GM19452 (cell line): ENCODE measurements at regions not wholly inside any gene's neighbourhood (a gene's known extent, or its start where the extent isn't known, plus 50 kb on each side); places are given as distances from the start of the nearest gene placed in this dataset.
"Not testable (repeated sequence)": the region's sequence is repeated elsewhere in the genome, so short reads cannot be mapped to it uniquely, and the experiment has no call there.

Experiments used
- ATAC-seq: cut with Tn5 transposase; IDR thresholded peaks from one replicate; pipeline ENCODE4 v1.9.1; 2021; ENCODE audit not compliant: unreplicated experiment

DNA sequence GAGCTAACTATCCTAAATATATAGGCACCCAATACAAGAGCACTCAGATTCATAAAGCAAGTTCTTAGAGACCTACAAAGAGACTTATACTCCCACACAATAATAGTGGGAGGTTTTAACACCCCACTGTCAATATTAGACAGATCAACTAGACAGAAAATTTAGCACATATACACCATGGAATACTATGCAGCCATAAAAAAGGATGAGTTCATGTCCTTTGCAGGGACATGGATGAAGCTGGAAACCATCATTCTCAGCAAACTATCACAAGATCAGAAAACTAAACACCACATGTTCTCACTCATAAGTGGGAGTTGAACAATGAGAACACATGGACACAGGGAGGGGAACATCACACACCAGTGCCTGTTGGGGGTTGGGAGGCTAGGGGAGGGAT lies 358.9 kb upstream of the KCND2 start:
- ATAC-seq, result not testable (repeated sequence)

DNA sequence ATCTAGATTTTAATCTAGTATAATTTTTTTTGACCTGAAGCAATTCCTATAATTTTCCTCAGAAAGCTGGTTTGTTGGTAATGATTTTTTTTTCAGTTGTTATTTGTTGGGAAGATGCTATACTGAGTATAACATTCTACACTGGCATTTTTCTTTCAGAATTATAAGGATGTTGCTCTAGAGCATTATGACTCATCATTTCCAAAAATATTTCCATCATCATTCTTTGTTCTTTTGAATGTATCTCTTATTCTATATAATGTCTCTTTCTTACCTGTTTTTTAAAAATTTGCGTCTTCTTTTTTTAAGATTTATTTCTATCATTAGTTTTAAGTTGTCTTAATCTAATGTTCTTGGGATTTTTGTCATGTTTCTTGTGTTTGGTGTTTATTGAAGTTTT lies 356.5 kb upstream of the KCND2 start:
- ATAC-seq, result no peak

DNA sequence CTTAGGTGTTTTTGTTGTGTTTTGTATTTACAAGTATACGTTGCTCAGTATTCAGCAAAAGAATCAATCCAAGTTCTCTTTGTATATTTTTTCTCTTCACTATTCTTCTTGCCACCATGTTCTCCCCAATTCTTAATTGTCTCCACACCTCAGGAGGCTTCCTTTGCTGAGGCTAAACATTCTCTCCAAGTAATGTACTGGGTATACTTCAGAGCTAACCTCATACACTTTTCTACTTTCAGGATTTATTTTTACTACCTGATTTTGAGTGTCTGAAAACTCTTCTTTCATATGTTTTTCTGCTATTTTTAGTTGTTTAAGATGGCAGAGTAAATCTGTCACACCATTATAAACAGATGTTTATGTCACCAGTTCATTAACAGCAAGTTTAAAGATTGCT lies 354.8 kb upstream of the KCND2 start:
- ATAC-seq, result no peak

DNA sequence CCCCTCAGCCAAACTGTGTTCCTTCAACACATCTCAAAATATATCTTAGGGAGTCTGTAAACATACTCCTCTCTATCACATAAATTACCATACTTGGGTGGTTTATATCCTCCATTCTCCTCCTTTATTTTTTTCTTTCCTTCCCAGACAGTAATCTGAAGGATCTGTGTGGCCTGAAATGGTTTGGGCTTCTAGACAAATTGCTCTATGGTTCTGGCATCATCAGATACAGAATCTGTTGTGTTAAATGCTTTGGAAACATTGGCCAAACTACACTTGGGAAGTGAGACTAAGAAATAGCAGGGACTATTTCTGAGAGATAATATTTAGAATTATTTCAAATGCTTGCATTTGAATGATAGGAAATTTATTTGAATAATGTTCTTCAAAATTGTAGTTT lies 353.0 kb upstream of the KCND2 start:
- ATAC-seq, result no peak

DNA sequence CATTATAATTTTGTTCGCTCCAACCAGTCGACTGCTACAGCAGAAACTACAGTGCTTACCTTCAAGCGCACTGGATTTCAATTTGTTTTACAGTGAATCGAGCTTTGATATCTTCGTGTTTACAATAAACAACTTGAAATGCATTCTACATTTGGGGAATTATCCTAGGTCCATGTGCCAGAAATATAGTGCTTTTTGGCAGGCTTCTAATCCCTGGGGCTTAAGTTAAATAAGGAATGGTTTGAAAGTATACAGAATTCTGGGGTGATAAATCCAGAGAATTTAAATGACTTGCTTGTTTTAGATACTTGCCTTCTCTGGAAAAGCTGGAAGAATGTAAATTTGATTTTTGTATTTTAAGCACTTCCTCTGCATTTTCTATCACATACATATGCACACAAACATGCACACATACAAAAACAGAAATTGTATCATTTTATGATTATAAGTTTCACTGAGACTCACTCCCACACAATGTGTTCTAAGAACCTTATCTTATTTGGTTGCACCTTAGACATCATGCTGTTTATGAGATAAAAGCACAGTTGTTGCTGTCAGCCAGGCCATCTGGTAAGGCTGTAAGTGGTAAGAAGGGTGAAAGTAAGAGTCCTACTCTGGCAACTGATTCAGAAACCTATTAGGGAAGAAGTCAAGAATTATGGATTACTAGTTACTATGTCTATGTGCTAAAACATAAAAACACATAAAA lies 347.2 kb upstream of the KCND2 start:
- ATAC-seq, result no peak

DNA sequence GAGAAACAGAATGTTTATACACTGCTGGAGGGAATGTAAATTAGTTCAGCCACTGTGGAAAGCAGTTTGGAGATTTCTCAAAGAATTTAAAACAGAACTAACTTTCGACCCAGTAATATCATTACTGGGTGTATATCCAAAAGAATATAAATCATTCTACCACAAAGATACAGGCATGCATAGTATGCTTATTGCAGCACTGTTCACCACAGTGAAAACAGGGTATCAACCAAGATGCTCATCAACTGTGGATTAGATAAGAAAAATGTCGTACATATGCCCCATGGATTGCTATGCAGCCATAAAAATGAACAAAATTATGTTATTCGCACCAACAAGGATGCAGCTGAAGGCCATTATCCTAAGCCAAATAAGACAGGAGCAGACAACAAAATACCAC lies 343.1 kb upstream of the KCND2 start:
- no peak for ATAC-seq

DNA sequence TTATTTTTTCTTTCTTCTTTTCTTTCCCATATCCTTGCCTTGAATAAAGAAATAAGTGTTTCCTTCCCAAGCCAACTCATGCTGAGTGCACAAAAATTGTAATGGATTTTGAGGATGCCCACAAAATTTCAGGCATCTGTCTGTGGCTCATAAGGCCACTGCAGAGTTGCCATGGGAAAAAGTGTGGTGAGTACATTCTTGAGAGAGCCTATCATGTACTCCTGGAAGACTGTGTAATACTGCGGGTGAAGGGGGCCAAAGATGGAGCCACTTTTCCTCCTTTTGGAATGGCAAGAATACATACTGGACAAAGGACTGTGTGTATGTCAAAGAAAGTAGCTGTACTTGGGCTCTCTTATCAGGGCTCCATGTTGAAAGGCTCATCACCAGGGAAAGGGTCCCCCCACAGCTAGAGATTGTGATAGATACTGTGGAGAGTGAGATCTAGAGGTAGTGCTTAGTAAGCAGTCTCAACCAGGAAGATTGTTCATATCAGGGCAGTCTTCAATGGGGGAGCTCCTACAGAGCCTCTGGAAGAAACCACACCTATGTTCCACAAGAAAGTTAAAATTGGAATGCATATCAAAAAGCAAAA lies 341.6 kb upstream of the KCND2 start:
- ATAC-seq, result no peak

DNA sequence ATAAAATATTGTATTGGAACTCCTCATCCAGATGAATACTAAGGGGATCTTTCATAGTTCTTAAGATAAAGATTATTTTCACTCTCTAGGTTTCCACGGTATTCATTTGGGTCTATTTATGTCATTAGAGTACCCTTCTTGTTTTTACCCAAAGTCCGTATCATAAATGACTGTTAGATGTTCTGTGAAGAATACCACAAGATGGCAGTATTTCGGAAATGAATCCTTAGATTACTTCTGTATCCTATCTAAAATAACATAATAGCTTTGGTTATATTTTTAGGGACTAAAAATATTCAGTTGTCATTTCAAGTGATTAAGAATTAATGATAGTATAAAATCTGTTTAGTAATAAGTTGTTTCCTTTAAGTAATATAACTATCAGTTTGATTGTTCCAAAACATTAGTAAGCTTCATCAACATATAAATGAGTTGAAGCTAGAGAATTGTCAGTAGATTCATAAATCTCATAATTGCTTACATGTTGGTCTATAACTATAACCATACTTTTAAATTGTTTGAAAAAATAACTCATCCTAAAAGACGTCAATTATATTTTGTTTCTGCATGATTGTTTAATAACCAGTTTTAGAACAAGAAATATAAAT lies 337.5 kb upstream of the KCND2 start:
- ATAC-seq, result no peak

DNA sequence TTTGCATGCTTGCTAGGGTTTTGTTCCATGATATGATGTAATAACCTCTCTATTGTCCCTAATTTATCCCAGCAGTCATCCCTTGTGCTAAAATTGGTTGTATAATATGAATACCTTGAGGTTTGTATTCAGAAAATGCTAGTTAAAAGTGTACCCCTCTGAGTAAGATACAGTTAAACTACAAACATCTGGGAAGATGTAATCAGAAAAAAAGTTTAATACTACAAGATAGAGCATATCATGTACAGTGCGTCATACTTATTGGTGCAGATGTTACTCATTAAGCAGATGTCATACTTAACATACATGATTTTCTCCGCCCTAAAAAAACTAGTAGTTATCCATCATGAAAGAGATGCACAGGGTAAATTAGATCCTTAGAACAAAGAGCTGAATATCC lies 336.1 kb upstream of the KCND2 start:
- ATAC-seq, result no peak

DNA sequence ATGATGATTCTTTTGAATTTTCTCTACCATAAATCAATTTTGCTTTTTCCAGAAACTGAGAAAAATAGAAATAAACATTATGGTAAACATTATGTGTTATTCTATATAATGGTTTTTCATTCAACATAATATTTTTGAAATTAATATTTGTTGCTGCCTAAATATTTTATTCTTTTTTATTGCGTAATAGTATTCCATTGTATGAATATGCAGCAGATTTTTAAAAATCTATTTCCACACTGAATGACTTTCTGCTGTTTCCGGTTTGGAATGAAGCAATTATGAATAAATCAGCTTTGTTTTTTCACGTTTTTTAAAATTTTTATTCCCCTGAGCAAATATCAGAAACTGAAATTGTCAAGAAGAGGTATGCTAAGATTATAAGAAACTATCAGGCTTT lies 335.2 kb upstream of the KCND2 start:
- no peak for ATAC-seq

DNA sequence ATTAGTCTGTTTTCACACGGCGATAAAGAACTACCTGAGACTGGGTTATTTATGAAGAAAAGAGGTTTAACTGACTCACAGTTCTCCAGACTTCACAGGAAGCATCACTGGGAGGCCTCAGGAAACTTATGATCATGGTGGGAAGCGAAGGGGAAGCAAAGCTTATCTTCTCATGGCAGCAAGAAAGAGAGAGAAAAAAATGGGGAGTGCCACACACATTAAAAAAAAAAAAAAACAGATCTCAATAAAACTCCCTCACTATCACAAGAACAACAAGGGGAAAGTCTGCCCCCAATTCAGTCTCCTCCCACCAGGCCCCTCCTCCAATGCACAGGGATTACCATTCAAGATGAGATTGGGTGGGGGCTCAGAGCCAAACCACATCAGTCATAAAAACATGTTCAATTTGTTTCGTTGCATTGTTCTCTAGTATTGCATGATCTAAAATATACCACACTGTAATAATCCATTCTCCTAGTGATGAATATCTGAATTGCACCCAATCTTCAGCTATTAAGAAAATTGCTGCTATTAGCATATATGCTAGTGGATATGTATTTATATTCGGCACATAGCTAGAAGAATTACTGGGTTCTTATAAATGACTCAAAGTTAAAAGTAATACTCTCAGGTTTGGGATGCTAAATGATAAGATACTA lies 328.9 kb upstream of the KCND2 start:
- no peak for ATAC-seq

DNA sequence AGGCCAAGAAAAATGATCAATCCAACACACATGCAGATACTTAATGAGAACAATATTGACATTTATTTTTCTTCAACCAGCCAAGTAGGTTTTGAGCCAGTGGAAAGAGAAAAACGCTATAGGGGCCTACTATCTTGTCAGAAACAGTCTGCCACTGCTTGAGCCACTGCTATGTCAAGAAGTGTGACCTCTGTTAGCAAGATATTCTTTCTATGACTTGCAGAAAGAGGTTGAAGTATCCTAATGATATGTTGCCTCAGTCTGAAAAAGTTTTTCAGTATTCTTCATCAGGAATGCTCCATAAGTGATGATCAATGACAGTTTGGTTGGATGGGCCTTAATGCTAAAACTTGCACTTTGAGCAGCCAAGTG lies 328.4 kb upstream of the KCND2 start:
- no peak for ATAC-seq

DNA sequence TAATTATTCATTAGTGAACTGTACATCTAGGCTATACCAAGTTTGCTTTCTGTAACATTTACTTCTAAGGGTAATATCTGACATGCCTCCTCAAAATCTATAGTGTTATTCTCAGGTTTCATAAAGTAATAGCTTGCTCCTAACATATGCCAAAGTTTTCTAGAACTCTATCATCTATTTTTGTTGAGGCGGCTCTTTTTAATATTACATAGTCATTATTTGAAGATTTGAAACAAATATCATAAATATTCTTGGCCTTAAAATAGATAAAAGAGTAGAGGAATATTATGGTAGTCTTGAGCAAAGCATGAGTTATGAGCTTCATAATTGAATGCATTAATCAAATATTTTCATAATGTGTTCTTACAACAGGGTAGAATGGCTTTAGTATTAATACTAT lies 327.2 kb upstream of the KCND2 start:
- ATAC-seq, result no peak

DNA sequence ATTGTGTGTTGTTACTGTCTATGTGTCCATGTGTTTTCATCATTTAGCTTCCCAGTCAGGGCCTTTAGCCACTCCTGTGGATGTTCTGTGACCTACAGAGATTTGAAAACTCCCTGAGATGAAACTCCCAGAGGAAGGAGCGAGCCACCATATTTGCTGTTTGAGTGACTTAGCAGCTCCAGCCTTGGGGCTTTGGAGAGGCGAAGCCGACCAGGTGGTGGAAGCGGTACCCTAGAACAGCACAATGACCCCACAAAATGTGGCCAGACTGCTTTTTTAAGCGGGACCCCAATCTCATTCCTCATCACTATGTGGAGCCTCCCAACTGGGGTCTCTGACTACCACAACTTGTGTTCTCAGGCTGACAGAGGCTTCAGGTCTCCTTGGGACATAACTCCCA lies 323.9 kb upstream of the KCND2 start:
- ATAC-seq, result no peak

DNA sequence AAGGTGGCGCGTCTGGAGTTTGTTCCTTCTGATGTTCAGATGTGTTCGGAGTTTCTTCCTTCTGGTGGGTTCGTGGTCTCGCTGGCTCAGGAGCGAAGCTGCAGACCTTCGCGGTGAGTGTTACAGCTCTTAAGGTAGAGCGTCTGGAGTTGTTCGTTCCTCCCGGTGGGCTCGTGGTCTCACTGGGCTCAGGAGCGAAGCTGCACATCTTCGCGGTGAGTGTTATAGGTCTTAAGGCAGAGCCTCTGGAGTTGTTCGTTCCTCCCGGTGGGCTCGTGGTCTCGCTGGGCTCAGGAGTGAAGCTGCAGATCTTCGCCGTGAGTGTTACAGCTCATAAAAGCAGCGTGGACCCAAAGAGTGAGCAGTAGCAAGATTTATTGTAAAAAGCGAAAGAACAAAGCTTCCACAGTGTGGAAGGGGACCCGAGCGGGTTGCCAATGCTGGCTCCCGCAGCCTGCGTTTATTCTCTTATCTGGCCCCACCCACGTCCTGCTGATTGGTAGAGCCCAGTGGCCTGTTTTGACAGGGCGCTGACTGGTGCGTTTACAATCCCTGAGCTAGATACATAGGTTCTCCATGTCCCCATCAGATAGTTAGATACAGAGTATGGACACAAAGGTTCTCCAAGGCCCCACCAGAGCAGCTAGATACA lies 322.5 kb upstream of the KCND2 start:
- not testable (repeated sequence) for ATAC-seq

DNA sequence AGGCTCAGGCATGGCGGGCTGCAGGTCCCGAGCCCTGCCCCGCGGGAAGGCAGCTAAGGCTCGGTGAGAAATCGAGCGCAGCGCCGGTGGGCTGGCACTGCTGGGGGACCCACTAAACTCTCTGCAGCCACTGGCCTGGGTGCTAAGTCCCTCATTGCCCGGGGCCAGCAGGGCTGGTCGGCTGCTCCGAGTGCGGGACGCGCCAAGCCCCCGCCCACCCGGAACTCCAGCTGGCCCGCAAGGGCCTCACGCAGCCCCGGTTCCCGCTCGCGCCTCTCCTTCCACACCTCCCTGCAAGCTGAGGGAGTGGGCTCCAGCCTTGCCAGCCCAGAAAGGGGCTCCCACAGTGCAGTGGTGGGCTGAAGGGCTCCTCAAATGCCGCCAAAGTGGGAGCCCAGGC lies 321.4 kb upstream of the KCND2 start:
- ATAC-seq, result not testable (repeated sequence)

DNA sequence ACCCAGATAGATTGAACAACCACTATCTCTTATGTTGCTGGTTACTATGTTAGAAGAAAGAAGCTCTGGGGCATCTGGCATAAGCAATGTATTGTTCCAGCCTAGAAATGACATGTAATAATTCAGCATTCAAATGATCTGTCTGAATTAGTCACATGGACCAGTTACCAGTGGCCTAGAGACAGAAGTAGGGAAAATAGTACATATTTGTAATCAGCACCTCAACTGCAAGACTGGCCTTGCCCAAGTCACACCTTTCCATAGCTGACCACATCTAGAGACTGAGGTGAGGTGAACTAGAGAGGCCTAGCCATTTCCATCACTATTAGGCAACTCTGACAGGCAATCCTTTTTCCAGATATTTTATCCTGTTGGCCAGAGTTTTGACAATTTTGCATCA lies 315.6 kb upstream of the KCND2 start:
- ATAC-seq, result no peak

DNA sequence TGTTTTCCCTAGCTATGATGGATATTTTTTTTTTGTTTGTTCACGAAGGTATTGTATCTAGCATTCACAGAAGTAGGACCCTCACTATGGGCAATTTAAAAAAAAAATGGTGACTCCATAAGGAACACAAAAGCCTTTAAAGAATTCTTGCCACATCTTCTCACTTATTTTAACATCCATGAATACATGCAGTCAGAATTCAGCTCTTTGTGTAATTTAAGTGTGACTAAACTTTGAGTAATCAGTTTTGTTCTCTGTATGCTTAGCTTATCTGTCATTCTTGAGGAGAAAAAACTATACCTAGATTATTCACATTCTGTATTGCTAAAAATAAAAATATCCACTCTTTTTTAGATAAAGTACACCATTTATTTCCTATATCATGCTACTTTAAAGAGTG lies 313.2 kb upstream of the KCND2 start:
- no peak for ATAC-seq

DNA sequence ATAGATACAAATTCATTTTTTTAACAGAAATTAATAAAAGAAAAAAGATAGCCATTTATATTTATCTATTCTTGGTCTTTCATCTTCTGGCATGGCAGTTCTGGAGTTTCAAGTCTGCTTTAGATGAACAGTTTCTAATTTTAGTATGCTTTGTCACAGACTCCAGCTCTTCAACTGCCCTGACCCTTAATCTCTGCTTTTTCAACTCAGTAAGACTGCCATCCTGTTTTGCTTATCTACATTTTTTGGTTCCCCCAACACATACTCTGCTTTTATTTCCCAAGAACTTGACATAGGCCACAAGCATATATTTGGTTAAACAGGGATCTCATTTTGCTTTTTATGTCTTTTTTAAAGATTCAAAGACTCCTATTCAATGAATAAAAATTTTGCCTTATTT lies 309.3 kb upstream of the KCND2 start:
- no peak for ATAC-seq

DNA sequence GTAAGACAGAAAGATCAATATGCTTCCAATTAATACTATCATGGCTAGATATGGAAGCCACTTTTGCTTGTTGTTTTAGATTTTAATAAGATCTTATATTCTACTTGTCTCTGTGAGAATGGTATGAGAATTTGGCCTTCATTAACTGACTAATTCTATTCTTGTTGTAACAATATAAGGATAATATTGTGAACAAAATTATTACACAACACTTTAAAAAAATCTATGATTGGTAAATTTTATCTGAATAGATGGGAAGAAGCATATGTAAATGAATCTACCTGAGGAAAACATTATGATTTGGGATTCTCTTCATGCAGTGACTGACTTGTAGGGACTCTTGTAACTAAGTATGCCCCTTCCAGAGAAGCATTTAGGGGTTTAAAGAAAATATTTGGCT lies 308.9 kb upstream of the KCND2 start:
- ATAC-seq, result no peak

DNA sequence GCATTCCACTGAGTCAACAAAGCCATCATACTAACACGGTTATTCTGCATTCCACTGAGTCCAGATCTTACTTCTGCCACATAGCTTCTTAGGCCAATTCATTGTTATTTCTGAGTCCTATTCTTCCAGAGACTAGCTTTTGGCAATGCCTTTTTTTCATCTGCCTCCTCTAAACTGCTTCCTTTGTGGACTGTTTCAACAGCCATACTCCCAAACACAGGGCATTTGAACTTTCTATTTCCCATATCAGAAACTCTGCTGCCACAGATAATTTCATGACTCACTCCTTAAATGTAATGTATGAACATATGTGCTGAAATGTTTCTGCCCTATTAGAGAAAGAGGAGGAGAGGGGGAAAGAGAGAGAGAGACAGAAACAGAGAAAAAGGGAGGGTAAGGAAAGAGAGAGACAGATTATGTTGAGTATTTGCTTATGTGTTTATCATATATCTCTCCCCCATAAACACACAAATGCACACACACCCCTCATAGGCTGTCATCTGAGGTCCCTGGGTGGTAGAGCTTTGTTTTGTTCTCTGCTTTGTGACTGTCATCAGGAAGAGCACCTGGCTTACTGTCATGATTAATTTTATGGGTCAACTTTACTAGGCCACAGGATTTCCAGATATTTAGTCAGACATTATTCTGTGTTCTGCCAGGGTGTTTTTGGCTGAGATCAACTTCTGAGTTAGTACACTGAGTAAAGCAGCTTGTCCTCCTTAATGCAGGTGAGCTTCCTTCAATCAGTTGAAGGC lies 308.0 kb upstream of the KCND2 start:
- ATAC-seq, result no peak
